Right renal pelvis (tissue), 4 donors: ENCODE measurements at regions not wholly inside any gene's neighbourhood (a gene's known extent, or its start where the extent isn't known, plus 50 kb on each side); places are given as distances from the start of the nearest gene placed in this dataset.

Experiments
- DNase-seq, 4 donors: peaks; one replicate each; pipeline ENCODE4 v3.0.0-alpha.2; 2013; ENCODE audit warnings: low read depth in 4 of 4, low spot score in 3 of 4, missing footprints in 1 of 4

- DNase-seq = no peak
Observed at GRCh38 chr10:131698986-131699385, 201.8 kb upstream of the PPP2R2D start.

- no peak for DNase-seq
Observed at GRCh38 chr10:131700032-131700431, 200.8 kb upstream of the PPP2R2D start.

- no peak for DNase-seq
Observed at GRCh38 chr10:131700506-131700905, 200.3 kb upstream of the PPP2R2D start.

- DNase-seq = no peak
Observed at GRCh38 chr10:131701131-131701947, 199.5 kb upstream of the PPP2R2D start.

- no peak for DNase-seq
Observed at GRCh38 chr10:131702531-131703356, 198.1 kb upstream of the PPP2R2D start.

- DNase-seq = no peak
Observed at GRCh38 chr10:131703541-131703940, 197.3 kb upstream of the PPP2R2D start.

- DNase-seq = no peak
Observed at GRCh38 chr10:131703941-131704340, 196.9 kb upstream of the PPP2R2D start.

- no peak for DNase-seq
Observed at GRCh38 chr10:131706476-131706875, 194.3 kb upstream of the PPP2R2D start.

GRCh38 chr10:131706952-131707351 is 193.9 kb upstream of the PPP2R2D start:
- no peak for DNase-seq

- DNase-seq = no peak
Observed at GRCh38 chr10:131708225-131708880, 192.5 kb upstream of the PPP2R2D start.

- DNase-seq = no peak
Observed at GRCh38 chr10:131710142-131710861, 190.5 kb upstream of the PPP2R2D start.

GRCh38 chr10:131722121-131722520 is 178.7 kb upstream of the PPP2R2D start:
- no peak for DNase-seq

GRCh38 chr10:131722525-131723264 is 178.1 kb upstream of the PPP2R2D start:
- DNase-seq = no peak

GRCh38 chr10:131723297-131724168 is 177.3 kb upstream of the PPP2R2D start:
- no peak for DNase-seq

GRCh38 chr10:131724169-131724545 is 176.7 kb upstream of the PPP2R2D start:
- DNase-seq = no peak

- no peak for DNase-seq
Observed at GRCh38 chr10:131724891-131725580, 175.8 kb upstream of the PPP2R2D start.

- no peak for DNase-seq
Observed at GRCh38 chr10:131725581-131726069, 175.2 kb upstream of the PPP2R2D start.
